ENCODE measurements at regions not wholly inside any gene's neighbourhood (a gene's known extent, or its start where the extent isn't known, plus 50 kb on each side); places are given as distances from the start of the nearest gene placed in this dataset.
"Not testable (repeated sequence)": the region's sequence is repeated elsewhere in the genome, so short reads cannot be mapped to it uniquely, and the experiment has no call there.

- DNase-seq (ENCODE audit: low read depth in 3 of 3) = no peak
Measured at GRCh38 chrX:106220177-106220576, 52.1 kb downstream of the PWWP3B start.

DNA sequence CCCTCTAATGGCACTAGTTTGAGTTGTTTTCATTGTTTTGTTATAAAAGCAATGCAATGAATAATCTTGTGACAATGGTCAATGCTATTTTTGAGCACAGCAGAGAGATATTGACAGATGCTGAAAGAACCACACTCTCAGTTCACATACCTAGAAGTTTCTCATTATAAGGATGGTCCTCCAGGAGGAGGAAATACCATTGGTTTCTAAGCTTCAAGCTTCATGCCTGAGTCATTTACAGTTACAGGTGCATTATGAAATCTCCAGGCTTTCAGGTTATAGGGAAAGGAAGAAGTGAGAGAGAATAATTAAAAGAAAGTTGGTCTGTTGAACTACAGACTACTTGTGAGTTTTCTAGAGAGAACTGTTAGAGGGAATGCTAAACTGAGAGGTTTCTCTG, 75.3 kb downstream of the PWWP3B start:
- no peak for DNase-seq (ENCODE audit: low read depth in 3 of 3)

GRCh38 chrX:106246511-106246910, 78.4 kb downstream of the PWWP3B start:
- no peak for DNase-seq (ENCODE audit: low read depth in 3 of 3)

DNA sequence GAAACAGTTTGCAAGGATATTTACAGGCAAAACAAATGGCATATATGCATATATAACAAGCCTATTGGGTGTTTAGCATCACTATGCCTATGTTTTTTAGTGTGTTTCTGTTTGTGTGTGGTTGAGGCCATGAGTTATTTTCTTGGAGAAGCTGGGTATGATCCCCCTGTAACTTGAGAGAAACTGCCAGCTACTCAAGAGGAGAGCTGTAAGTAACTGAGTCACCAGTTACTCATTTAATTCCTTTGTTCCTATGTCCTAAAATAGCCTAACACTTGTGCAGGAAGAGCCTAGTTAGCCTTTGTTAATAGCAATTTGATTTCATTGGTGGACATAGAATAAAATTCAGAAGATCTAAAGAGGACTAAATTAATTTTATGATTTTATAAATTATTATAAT, 79.1 kb downstream of the PWWP3B start:
- DNase-seq (ENCODE audit: low read depth in 3 of 3) = no peak

GRCh38 chrX:106249706-106250379, 81.7 kb downstream of the PWWP3B start:
- no peak for DNase-seq (ENCODE audit: low read depth in 3 of 3)

- DNase-seq (ENCODE audit: low read depth in 3 of 3) = no peak
Measured at GRCh38 chrX:106263817-106264216, 95.7 kb downstream of the PWWP3B start.

DNA sequence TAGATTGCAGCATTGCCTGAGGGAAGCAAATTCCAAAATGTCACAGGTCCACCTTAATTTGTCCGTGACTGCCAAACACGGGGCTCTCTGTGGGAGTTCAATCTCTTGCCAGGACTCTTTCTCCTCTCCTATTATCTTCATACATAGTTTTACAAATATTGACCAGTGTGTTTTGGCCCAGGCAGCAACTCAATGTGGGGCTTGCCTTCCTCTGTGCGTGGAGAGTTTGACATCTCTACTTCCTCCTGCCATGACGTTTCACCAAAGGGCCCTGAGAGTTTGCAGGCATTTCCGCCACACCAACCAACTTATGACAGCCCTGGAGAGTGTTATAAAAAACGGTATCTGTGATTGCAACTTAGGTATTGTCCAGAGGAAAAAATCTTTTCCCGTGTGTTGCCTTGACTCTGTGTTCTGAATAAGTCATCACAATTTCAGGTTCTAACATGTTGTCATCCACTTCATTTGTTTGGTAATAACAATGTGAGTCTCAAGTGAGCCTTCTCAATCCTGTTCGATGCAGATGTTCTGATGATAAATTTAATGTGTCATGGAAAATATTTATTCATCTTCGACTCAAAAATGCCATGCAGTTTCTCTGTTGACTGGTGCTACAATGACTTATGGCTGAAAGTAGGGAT, 106.0 kb downstream of the PWWP3B start:
- DNase-seq (ENCODE audit: low read depth in 3 of 3) = not testable (repeated sequence)

GRCh38 chrX:106275172-106275571, 107.1 kb downstream of the PWWP3B start:
- DNase-seq (ENCODE audit: low read depth in 3 of 3) = not testable (repeated sequence)

DNA sequence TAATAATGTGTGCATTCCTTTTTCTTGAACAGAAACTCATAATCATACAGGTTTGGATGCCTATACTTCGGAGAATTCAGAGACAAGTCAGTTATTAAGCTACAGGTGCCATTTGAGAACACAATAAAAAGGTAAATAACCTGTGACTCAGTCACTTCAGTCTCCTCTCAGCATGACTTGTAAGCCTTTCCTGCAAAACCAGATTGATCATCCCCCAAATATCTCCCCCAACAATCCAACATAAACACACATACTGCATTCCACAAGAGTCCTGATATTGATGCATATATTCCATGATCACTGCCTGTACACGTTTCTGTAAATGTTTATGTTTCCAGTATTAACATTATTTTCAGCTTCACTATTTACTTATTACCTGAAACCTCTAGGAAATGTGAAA, 110.8 kb downstream of the PWWP3B start:
- DNase-seq (ENCODE audit: low read depth in 3 of 3) = no peak

GRCh38 chrX:106281383-106281782, 113.3 kb downstream of the PWWP3B start:
- no peak for DNase-seq (ENCODE audit: low read depth in 3 of 3)

- no peak for DNase-seq (ENCODE audit: low read depth in 3 of 3)
Measured at GRCh38 chrX:106283841-106284240, 115.7 kb downstream of the PWWP3B start.

DNA sequence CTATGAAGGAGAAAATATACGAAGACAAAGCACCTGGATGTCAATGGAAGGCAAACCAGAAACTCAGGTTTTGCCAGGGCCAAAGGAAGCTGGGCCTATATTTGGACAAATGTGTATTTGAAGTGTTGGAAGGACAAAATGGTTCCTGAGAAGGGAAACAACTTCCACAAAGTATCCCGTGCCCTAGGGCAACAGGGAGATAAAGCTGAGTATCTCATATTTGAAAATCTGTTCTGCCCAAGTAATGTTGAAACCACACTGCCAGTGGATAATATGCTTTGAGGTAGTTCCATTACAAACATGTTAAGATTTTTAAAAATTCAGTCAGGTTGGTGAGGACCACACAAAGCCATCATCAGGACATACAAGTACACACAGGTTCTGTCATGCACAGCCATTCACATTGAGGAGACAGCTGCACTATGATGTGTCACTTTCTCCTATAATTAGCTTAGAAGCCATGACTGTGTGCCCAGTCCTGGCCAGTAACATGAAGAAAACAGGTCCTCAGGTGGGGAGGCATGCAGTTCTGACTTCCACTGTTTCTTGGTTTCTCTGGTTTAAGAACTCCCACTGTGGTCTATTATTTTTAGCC, 116.4 kb downstream of the PWWP3B start:
- DNase-seq (ENCODE audit: low read depth in 3 of 3) = no peak

GRCh38 chrX:106286053-106286650, 118.0 kb downstream of the PWWP3B start:
- no peak for DNase-seq (ENCODE audit: low read depth in 3 of 3)

DNA sequence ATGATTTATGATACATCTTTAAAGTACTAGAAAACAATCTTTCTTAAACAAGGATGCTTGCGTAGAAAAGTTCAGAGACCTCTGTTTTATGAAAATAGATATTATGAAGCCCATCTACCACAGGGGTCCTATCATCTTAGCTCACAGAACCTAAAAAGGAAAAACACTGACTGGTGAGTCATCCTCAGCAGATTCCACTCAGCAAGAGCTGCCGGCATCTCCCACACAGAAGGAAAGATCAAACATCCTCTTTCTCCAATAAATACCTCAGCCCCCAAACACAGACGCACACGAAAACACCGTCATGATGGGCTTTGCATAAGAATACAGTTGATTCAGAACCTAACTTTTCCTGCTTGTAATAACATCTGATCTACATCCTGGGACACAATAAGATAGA, 122.7 kb downstream of the PWWP3B start:
- not testable (repeated sequence) for DNase-seq (ENCODE audit: low read depth in 3 of 3)

DNA sequence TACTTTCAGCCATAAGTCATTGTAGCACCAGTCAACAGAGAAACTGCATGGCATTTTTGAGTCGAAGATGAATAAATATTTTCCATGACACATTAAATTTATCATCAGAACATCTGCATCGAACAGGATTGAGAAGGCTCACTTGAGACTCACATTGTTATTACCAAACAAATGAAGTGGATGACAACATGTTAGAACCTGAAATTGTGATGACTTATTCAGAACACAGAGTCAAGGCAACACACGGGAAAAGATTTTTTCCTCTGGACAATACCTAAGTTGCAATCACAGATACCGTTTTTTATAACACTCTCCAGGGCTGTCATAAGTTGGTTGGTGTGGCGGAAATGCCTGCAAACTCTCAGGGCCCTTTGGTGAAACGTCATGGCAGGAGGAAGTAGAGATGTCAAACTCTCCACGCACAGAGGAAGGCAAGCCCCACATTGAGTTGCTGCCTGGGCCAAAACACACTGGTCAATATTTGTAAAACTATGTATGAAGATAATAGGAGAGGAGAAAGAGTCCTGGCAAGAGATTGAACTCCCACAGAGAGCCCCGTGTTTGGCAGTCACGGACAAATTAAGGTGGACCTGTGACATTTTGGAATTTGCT, 123.8 kb downstream of the PWWP3B start:
- DNase-seq (ENCODE audit: low read depth in 3 of 3) = not testable (repeated sequence)

DNA sequence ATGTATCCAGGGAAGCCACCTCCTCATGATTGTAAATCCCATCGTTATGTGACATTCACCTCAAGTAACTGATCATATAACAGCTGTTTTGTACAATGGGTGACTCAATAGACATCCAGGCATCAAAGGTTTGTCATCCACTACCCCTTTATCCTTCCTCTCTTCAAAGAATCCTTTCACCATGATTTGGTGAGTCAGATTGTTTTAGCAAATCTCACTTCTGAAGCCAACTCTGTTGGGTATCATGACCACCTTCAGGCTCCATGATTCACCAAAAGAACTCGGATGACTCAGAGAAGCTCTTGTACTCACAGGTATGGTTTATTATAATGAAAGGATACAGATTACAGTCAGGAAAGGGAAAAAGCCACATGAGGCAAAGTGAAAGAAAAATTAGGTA, 132.1 kb downstream of the PWWP3B start:
- no peak for DNase-seq (ENCODE audit: low read depth in 3 of 3)

DNA sequence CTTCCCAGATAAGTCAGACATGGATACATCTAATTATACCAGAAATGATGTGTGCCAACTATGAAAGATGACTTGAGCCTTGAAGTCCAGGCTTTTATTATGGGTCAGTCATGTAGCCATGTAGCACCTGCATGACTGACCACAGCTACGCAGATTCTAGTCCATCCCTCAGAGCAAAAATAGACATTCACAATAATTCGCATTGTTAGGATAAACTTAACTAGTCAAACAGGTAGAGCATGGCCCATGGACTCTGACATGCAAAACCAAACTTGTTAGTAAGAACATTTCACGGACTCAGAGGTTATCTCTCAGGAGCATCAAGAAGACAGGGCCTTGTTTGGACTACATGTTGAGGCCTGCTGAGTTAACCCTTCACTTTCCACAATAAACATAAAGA, 132.6 kb downstream of the PWWP3B start:
- no peak for DNase-seq (ENCODE audit: low read depth in 3 of 3)

DNA sequence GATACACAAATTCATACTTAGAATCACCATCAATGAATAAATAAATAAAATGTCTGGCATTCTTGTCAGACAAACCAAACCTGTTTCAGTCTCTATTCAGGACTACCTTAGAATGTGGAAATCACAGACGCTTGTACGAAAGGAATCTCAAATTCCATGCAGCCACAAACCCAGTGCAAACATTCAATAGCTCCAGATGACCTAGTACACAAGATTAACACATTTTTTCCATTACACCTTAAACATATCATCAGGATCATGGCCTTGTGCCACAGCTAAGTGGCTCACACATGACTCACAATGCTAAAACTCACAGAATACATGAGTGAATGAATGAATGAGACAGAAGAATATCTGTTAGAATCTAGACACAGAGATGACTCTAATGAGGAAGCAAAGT, 134.2 kb downstream of the PWWP3B start:
- DNase-seq (ENCODE audit: low read depth in 3 of 3) = no peak

DNA sequence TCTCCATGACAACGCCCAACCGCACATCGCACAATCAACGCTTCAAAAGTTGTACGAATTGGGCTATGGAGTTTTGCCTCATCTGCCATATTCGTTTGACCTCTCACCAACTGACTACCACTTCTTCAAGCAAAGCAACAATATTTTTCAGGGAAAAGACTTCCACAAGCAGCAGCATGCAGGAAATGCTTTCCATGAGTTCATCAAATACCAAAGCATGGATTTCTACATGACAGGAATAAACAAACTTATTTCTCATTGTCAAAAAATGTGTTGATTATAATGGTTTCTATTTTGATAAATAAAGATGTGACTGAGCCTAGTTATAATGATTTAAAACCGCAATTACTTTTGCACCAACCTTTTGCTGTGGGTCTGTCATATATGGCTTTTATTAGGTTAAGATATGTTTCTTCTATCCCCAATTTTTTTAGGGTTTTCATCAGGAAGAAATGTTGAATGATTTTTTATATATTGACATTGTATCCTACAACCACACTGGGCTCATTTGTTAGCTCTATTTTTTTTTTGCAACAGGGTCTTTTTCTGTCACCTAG, 138.4 kb downstream of the PWWP3B start:
- DNase-seq (ENCODE audit: low read depth in 3 of 3) = no peak

GRCh38 chrX:106323357-106323756, 155.3 kb downstream of the PWWP3B start:
- no peak for DNase-seq (ENCODE audit: low read depth in 3 of 3)

DNA sequence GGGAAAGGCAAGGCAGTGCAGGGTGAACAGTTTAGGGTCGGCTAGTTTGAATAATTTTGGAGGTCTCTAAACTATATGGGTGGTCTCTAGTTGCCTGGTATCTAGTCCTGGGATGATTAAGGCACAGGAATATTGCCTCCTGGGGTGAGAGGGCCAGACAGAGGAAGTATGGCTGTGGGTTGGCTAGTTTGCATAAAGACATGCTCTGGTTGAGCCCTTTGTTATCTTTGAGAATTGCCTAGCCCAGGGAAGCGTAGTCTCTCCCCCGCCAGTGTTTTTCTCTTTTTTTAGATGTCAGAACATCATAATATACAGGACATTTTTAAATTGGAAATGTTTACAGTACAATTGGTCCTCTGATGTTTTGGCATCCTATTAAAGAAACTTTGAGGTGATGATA, 163.5 kb downstream of the PWWP3B start:
- no peak for DNase-seq (ENCODE audit: low read depth in 3 of 3)

- no peak for DNase-seq (ENCODE audit: low read depth in 3 of 3)
Measured at GRCh38 chrX:106341823-106342222, 173.7 kb downstream of the PWWP3B start.
